Calu3 (cell line): ENCODE measurements at regions not wholly inside any gene's neighbourhood (a gene's known extent, or its start where the extent isn't known, plus 50 kb on each side); places are given as distances from the start of the nearest gene placed in this dataset.
"Not testable (repeated sequence)": the region's sequence is repeated elsewhere in the genome, so short reads cannot be mapped to it uniquely, and the experiment has no call there.

Experiments
- BruUV-seq: library from RNA; stranded (reverse); fragments of 400-500 nt; replicated peaks from 2 replicates; lab custom pipeline; 2021; lab: Mats Ljungman, UMichigan
- CTCF ChIA-PET: fragments of 300-600 bp; sonication (Branson Sonifier 250); formaldehyde crosslinking; loops from one replicate; lab custom pipeline; 2022; ENCODE audit warnings: antibody characterized with exemption; lab: Charles Lee
- DNase-seq: peaks from one replicate; pipeline ENCODE4 v3.0.0; 2022
- H3K27ac Mint-ChIP-seq: one replicate; pipeline ENCODE4 v1.8.0; 2022; ENCODE audit warnings: mixed read lengths; ENCODE audit not compliant: unreplicated experiment
- H3K27me3 Mint-ChIP-seq: one replicate; pipeline ENCODE4 v1.8.0; 2022; ENCODE audit warnings: mixed read lengths; ENCODE audit not compliant: unreplicated experiment
- H3K36me3 Mint-ChIP-seq: one replicate; pipeline ENCODE4 v1.8.0; 2022; ENCODE audit warnings: mild to moderate bottlenecking, moderate library complexity, mixed read lengths; ENCODE audit not compliant: insufficient read depth, unreplicated experiment
- H3K4me1 Mint-ChIP-seq: one replicate; pipeline ENCODE4 v1.8.0; 2022; ENCODE audit warnings: mild to moderate bottlenecking, low read depth, mixed read lengths; ENCODE audit not compliant: unreplicated experiment
- H3K4me3 Mint-ChIP-seq: one replicate; pipeline ENCODE4 v1.8.0; 2022; ENCODE audit warnings: mild to moderate bottlenecking, low read depth, moderate library complexity, mixed read lengths; ENCODE audit not compliant: unreplicated experiment
- H3K9me3 Mint-ChIP-seq: one replicate; pipeline ENCODE4 v1.8.0; 2022; ENCODE audit warnings: low read depth, mixed read lengths; ENCODE audit not compliant: unreplicated experiment
- CTCF ChIP-seq: fragments of 200-600 bp; IDR thresholded peaks from one replicate; pipeline ENCODE4 v1.8.0; 2022; ENCODE audit warnings: antibody characterized with exemption; ENCODE audit not compliant: unreplicated experiment
- intact Hi-C: fragments of 100-400 bp; cut with micrococcal nuclease; formaldehyde crosslinking; loops from one replicate; pipeline ENCODE4 v1.10.0; 2022; ENCODE audit not compliant: unreplicated experiment

- Mint-ChIP-seq H3K4me3 (no peak overlapping the region), H3K9me3 (no peaks in the 10 kb centered on the region), H3K27me3 (no peaks in the 10 kb centered on the region), H3K4me1 (peaks cover 17% of the 10 kb centered on the region), H3K36me3 (no peaks in the 10 kb centered on the region), H3K27ac (no peak overlapping the region)
- no peak for DNase-seq
- intact Hi-C loops, result loop anchor here (1.0 to 2.0 kb wide), 4 partner anchors 180 to 917 kb away; no protein-coding TSS in a partner anchor
- CTCF ChIA-PET, result interaction anchor here (0.7 to 2.6 kb wide), 9 partner anchors 22 to 919 kb away, joined by 3 to 31 read pairs (median 6); partner anchors contain the start of gene HNMT
- BruUV-seq, result no TSS peak
- TF ChIP-seq CTCF, result peak; percentile 53
These were observed 53.6 kb upstream of the HNMT start for GRCh38 chr2:137910641-137911040.

- CTCF ChIA-PET, result interaction anchor here (2.6 kb wide), 1 partner anchor 915 kb away, joined by 20 read pairs; no protein-coding TSS in a partner anchor
- Mint-ChIP-seq H3K36me3 (no peaks in the 10 kb centered on the region), H3K9me3 (no peaks in the 10 kb centered on the region), H3K4me3 (no peak overlapping the region), H3K27ac (no peak overlapping the region), H3K4me1 (peaks cover 17% of the 10 kb centered on the region), H3K27me3 (no peaks in the 10 kb centered on the region)
- no TSS peak for BruUV-seq
- DNase-seq, result no peak
- intact Hi-C loops, result no loop called here
- no peak for TF ChIP-seq CTCF
These were observed 51.9 kb upstream of the HNMT start for GRCh38 chr2:137912371-137912770.

GRCh38 chr2:137913169-137913568, 51.1 kb upstream of the HNMT start:
- CTCF ChIA-PET, result no interaction called here
- no peak for DNase-seq
- H3K27ac Mint-ChIP-seq, result no peak overlapping the region
- BruUV-seq, result no TSS peak
- H3K27me3 Mint-ChIP-seq, result no peaks in the 10 kb centered on the region
- peaks cover 17% of the 10 kb centered on the region for H3K4me1 Mint-ChIP-seq
- H3K9me3 Mint-ChIP-seq, result no peaks in the 10 kb centered on the region
- intact Hi-C loops, result no loop called here
- H3K36me3 Mint-ChIP-seq, result no peaks in the 10 kb centered on the region
- no peak overlapping the region for H3K4me3 Mint-ChIP-seq
- no peak for TF ChIP-seq CTCF

GRCh38 chr2:137913648-137914047, 50.6 kb upstream of the HNMT start:
- CTCF ChIA-PET, H3K27ac Mint-ChIP-seq, BruUV-seq, H3K9me3 Mint-ChIP-seq, H3K27me3 Mint-ChIP-seq, H3K4me3 Mint-ChIP-seq, intact Hi-C loops, DNase-seq, H3K36me3 Mint-ChIP-seq: not testable (repeated sequence)
- peaks cover 17% of the 10 kb centered on the region for H3K4me1 Mint-ChIP-seq
